OCI-LY7 (cell line): ENCODE measurements at regions not wholly inside any gene's neighbourhood (a gene's known extent, or its start where the extent isn't known, plus 50 kb on each side); places are given as distances from the start of the nearest gene placed in this dataset.

Source experiments
- BruUV-seq: library from RNA; stranded (reverse); fragments of 400-500 nt; replicated peaks from 2 replicates; lab custom pipeline; 2021; lab: Mats Ljungman, UMichigan
- CTCF ChIA-PET: fragments of 300-600 bp; sonication (Branson Sonifier 250); formaldehyde crosslinking; loops from one replicate; lab custom pipeline; 2022; ENCODE audit warnings: antibody characterized with exemption; ENCODE audit not compliant: unreplicated experiment; lab: Charles Lee
- POLR2A ChIA-PET: fragments of 300-600 bp; sonication (Branson Sonifier 250); formaldehyde crosslinking; loops from one replicate; lab custom pipeline; 2022; ENCODE audit warnings: antibody characterized with exemption; lab: Charles Lee
- DNase-seq: peaks from one replicate; pipeline ENCODE4 v3.0.0-alpha.2; 2015; ENCODE audit warnings: low spot score
- H2AFZ ChIP-seq: fragments of 200-600 bp; sonication (generic), shearing (Covaris generic); 2 replicates; pipeline ENCODE4 v1.6.1; 2014; ENCODE audit warnings: mild to moderate bottlenecking, antibody characterized with exemption, low read length, moderate library complexity
- H3K27ac ChIP-seq: fragments of 200-600 bp; sonication (generic); 2 replicates; pipeline ENCODE4 v1.5.1; 2014; ENCODE audit warnings: mixed run types, low read depth, mild to moderate bottlenecking, moderate library complexity, low read length, inconsistent platforms; ENCODE audit not compliant: poor library complexity, severe bottlenecking
- H3K36me3 ChIP-seq: fragments of 200-600 bp; sonication (generic); 2 replicates; pipeline ENCODE4 v1.6.1; 2014; ENCODE audit warnings: mild to moderate bottlenecking, antibody characterized with exemption, low read length, moderate library complexity, mixed read lengths; ENCODE audit not compliant: insufficient read depth
- H3K4me1 ChIP-seq: fragments of 200-600 bp; sonication (generic); 2 replicates; pipeline ENCODE4 v1.5.1; 2014; ENCODE audit warnings: mild to moderate bottlenecking, low read length; ENCODE audit not compliant: insufficient read depth, poor library complexity, severe bottlenecking
- H3K4me2 ChIP-seq: fragments of 200-600 bp; sonication (generic); 2 replicates; pipeline ENCODE4 v1.6.1; 2014; ENCODE audit warnings: mild to moderate bottlenecking, low read length
- H3K4me3 ChIP-seq: fragments of 200-600 bp; sonication (generic); 2 replicates; pipeline ENCODE4 v1.5.1; 2014; ENCODE audit warnings: mild to moderate bottlenecking, low read depth, low read length; ENCODE audit not compliant: poor library complexity, severe bottlenecking
- H3K79me2 ChIP-seq: fragments of 200-600 bp; sonication (generic); 2 replicates; pipeline ENCODE4 v1.6.1; 2016; ENCODE audit warnings: low read depth, mild to moderate bottlenecking, low read length, moderate library complexity, mixed read lengths; ENCODE audit not compliant: insufficient read depth
- H3K9me2 ChIP-seq: fragments of 200-600 bp; sonication (generic); 2 replicates; pipeline ENCODE4 v1.6.1; 2016; ENCODE audit warnings: mild to moderate bottlenecking, low read length, mixed read lengths; ENCODE audit not compliant: insufficient read depth
- H3K9me3 ChIP-seq: fragments of 200-600 bp; sonication (generic); 2 replicates; pipeline ENCODE4 v1.6.1; 2014; ENCODE audit warnings: mild to moderate bottlenecking, mixed run types, low read length, mixed read lengths
- H4K20me1 ChIP-seq: fragments of 200-600 bp; sonication (generic); 2 replicates; pipeline ENCODE4 v1.6.1; 2014; ENCODE audit warnings: mild to moderate bottlenecking, antibody characterized with exemption, low read length, moderate library complexity, mixed read lengths; ENCODE audit not compliant: insufficient read depth
- EZH2phosphoT487 ChIP-seq: fragments of 200-600 bp; sonication (generic); IDR thresholded peaks from 2 replicates; pipeline ENCODE4 v1.6.1; 2018; ENCODE audit warnings: low read depth, borderline replicate concordance, mild to moderate bottlenecking, mixed run types, antibody characterized with exemption, low read length, moderate library complexity, mixed read lengths
- intact Hi-C: fragments of 100-400 bp; cut with micrococcal nuclease; formaldehyde crosslinking; loops from one replicate; pipeline ENCODE4 v1.10.0; 2022; ENCODE audit not compliant: unreplicated experiment
- TF ChIP-seq, protein P1 (sequence below): fragments of 200-600 bp; sonication (generic); conservative IDR thresholded peaks from 2 replicates; pipeline ENCODE4 v1.5.1; 2014; ENCODE audit warnings: mild to moderate bottlenecking, antibody characterized with exemption, low read length, moderate library complexity, mixed read lengths

DNA sequence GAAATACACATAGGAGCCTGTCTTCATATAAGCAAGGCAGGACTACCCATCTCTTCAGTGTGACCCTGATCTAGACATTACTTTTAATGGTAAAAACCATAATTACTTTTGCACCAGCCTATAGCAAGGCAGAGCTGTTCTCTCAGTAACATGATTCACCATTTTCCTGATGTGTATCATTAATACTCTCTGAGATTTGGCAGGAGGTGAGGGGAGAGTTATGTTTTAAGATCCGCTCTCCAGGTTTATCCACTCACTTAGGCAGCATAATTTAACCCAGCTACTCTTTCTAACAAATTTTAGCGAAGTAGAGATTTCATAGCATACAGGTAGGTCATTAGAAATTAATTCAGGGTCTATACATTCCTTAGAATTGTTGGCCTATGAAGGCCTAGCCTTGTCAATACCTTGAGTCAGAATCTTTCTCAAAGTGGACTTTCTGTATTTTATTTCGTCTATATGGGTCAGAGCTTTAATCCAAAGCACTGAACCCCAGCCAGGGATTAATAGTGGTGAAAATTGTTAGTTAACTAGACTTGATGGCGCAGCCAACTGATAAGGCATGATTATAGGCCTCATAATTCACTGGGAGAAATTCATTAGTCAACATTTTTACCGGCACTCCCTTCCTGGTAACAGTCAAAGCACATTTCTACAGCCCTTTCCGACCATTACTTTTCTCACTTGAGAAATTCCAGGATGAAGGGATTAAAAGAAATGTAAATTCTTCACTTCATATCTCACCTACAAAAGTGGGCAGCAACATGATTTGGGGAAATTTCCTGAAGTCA lies 955.1 kb downstream of the DIAPH3 start:
- TF ChIP-seq, protein P1, sequence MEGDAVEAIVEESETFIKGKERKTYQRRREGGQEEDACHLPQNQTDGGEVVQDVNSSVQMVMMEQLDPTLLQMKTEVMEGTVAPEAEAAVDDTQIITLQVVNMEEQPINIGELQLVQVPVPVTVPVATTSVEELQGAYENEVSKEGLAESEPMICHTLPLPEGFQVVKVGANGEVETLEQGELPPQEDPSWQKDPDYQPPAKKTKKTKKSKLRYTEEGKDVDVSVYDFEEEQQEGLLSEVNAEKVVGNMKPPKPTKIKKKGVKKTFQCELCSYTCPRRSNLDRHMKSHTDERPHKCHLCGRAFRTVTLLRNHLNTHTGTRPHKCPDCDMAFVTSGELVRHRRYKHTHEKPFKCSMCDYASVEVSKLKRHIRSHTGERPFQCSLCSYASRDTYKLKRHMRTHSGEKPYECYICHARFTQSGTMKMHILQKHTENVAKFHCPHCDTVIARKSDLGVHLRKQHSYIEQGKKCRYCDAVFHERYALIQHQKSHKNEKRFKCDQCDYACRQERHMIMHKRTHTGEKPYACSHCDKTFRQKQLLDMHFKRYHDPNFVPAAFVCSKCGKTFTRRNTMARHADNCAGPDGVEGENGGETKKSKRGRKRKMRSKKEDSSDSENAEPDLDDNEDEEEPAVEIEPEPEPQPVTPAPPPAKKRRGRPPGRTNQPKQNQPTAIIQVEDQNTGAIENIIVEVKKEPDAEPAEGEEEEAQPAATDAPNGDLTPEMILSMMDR = no peak
- no peak for TF ChIP-seq EZH2phosphoT487
- Histone ChIP-seq H3K27ac (no peak overlapping the region), H3K9me3 (no peaks in the 10 kb centered on the region), H2AFZ (no peak overlapping the region), H3K36me3 (no peaks in the 10 kb centered on the region), H3K4me1 (no peaks in the 10 kb centered on the region), H3K4me3 (no peak overlapping the region), H3K79me2 (no peaks in the 10 kb centered on the region), H3K4me2 (no peak overlapping the region), H4K20me1 (no peaks in the 10 kb centered on the region), H3K9me2 (no peaks in the 10 kb centered on the region)
- no peak for DNase-seq
- POLR2A ChIA-PET = interaction anchor here (0.6 kb wide), 1 partner anchor 73 kb away, joined by 4 read pairs; no protein-coding TSS in a partner anchor
- intact Hi-C loops = no loop called here
- CTCF ChIA-PET = no interaction called here
- no TSS peak for BruUV-seq

DNA sequence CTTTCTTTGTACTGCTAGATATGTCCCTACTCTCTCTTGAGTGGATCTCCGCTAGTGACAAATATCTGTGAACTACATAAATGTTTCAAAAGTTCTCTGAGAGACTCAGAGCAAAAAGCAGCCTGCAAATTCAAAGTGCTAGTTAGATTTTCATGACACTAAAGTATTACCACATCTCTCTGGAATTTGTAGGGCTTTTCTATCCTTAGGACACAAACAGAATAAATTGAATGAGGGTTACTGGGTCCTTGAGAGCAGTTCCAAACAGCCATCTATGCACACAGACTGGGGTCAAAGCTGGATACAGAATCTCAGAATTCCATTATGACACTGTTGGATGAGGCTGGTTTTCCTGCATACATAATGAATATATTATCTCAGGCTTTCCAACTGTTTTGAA lies 953.2 kb downstream of the DIAPH3 start:
- Histone ChIP-seq H3K9me2 (no peaks in the 10 kb centered on the region), H3K36me3 (no peaks in the 10 kb centered on the region), H3K79me2 (no peaks in the 10 kb centered on the region), H2AFZ (no peak overlapping the region), H3K27ac (no peak overlapping the region), H3K9me3 (no peaks in the 10 kb centered on the region), H4K20me1 (no peaks in the 10 kb centered on the region), H3K4me3 (no peak overlapping the region), H3K4me1 (no peaks in the 10 kb centered on the region), H3K4me2 (no peak overlapping the region)
- DNase-seq = no peak
- TF ChIP-seq, protein P1 = no peak
- POLR2A ChIA-PET = no interaction called here
- CTCF ChIA-PET = no interaction called here
- intact Hi-C loops = no loop called here
- BruUV-seq = no TSS peak

DNA sequence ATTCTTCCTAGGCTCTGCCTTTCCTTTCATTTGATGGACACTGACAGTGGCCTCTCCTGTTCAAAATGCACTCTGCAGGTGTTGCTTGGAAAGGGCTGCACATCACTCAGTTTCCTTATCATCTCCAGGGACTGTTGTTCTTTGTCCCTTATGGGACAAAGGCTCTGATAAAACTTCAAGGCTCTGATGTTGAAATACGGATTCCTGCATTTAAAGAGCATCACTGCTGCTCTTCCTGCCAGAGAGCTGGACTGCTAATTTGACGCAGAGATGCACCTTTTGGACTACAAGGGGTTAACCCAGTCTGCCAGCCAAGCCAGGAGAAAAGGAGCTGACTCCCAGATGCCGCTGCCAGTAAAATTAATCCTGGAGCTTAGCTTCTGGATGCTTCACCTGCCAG lies 952.1 kb downstream of the DIAPH3 start:
- no peaks in the 10 kb centered on the region for H3K79me2 ChIP-seq
- H3K9me3 ChIP-seq = no peaks in the 10 kb centered on the region
- BruUV-seq = no TSS peak
- no peak overlapping the region for H3K4me2 ChIP-seq
- H3K4me3 ChIP-seq = no peak overlapping the region
- intact Hi-C loops = no loop called here
- ChIA-PET POLR2A (no interaction called here), CTCF (no interaction called here)
- no peak for DNase-seq
- TF ChIP-seq EZH2phosphoT487 = no peak
- TF ChIP-seq, protein P1 = no peak
- H4K20me1 ChIP-seq = no peaks in the 10 kb centered on the region
- no peaks in the 10 kb centered on the region for H3K36me3 ChIP-seq
- H3K9me2 ChIP-seq = no peaks in the 10 kb centered on the region
- no peak overlapping the region for H3K27ac ChIP-seq
- no peak overlapping the region for H2AFZ ChIP-seq
- no peaks in the 10 kb centered on the region for H3K4me1 ChIP-seq
